ENCODE measurements at regions not wholly inside any gene's neighbourhood (a gene's known extent, or its start where the extent isn't known, plus 50 kb on each side); places are given as distances from the start of the nearest gene placed in this dataset.

DNA sequence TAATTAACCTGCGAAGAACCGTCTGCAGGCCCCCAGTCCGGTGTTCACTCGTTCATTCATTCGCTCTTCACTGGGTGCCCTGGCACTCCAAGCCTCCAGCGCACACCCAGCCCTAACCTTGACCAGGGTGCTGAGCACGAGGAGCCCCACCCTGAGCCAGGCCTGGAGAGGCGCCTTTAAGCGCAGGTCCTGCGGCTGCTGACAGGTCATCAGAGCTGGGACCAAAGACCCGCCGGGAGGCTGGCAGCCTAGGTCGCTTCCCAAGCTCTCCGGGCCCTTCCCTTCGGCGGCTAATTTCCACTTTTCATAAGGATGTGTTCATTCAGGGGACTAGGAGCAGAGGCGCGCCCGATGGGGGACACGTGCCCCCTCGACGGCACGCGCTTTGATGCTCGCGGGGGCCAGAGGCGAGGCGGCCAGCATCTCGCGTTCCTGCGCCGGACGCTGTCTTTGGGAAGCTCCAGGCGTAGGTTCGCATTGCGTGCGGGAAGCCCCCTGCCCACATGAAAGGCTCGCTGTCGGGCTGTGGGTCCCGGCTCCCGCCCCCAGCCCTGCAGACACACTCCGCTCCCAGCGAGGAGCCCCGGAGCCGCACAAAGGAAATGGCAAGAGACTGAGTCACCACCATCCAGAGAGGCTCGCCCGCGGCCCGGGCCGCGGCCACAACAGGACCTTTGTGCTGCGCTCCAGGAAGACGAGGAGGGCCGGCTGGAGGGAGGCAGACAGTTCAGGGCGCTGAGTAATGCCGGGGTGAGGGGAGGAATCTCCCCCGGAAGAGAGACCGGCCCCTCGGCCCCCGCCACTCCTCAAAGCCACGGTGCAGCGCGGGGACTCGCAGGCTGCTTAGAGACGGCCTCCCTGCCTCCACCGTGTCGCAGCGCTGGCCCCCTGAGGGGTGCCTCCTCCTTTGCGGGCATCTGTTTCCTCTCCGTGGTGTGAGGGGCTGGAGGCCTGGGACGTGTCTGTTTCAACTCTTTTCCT is 266.4 kb upstream of the HES1 start:
- H3K4me3 ChIP-seq (ENCODE audit: severe bottlenecking) = no peak overlapping the region
- H3K27ac ChIP-seq (ENCODE audit: poor library complexity, severe bottlenecking) = peak overlapping the region; percentile 77
- peak; percentile 92 for DNase-seq (ENCODE audit: low spot score)
- no peaks in the 10 kb centered on the region for H3K27me3 ChIP-seq (ENCODE audit: insufficient read depth, poor library complexity, severe bottlenecking)
- ATAC-seq (ENCODE audit: low read depth) = peak; percentile 68
- no peaks in the 10 kb centered on the region for H3K9me3 ChIP-seq (ENCODE audit: severe bottlenecking)
- peaks cover 64% of the 10 kb centered on the region for H3K4me1 ChIP-seq (ENCODE audit: insufficient read depth, poor library complexity, severe bottlenecking)
- TF ChIP-seq, protein P1, sequence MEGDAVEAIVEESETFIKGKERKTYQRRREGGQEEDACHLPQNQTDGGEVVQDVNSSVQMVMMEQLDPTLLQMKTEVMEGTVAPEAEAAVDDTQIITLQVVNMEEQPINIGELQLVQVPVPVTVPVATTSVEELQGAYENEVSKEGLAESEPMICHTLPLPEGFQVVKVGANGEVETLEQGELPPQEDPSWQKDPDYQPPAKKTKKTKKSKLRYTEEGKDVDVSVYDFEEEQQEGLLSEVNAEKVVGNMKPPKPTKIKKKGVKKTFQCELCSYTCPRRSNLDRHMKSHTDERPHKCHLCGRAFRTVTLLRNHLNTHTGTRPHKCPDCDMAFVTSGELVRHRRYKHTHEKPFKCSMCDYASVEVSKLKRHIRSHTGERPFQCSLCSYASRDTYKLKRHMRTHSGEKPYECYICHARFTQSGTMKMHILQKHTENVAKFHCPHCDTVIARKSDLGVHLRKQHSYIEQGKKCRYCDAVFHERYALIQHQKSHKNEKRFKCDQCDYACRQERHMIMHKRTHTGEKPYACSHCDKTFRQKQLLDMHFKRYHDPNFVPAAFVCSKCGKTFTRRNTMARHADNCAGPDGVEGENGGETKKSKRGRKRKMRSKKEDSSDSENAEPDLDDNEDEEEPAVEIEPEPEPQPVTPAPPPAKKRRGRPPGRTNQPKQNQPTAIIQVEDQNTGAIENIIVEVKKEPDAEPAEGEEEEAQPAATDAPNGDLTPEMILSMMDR (IDR thresholded peaks at IDR 0.05; ENCODE audit: poor library complexity, severe bottlenecking) = no peak
- H3K36me3 ChIP-seq (ENCODE audit: low read depth) = no peaks in the 10 kb centered on the region

- TF ChIP-seq, protein P1 (IDR thresholded peaks at IDR 0.05; ENCODE audit: poor library complexity, severe bottlenecking) = no peak
- peak; percentile 15 for ATAC-seq (ENCODE audit: low read depth)
- H3K4me3 ChIP-seq (ENCODE audit: severe bottlenecking) = no peak overlapping the region
- H3K27me3 ChIP-seq (ENCODE audit: insufficient read depth, poor library complexity, severe bottlenecking) = no peaks in the 10 kb centered on the region
- H3K9me3 ChIP-seq (ENCODE audit: severe bottlenecking) = no peaks in the 10 kb centered on the region
- H3K36me3 ChIP-seq (ENCODE audit: low read depth) = no peaks in the 10 kb centered on the region
- H3K27ac ChIP-seq (ENCODE audit: poor library complexity, severe bottlenecking) = peak overlapping the region; percentile 77
- no peak for DNase-seq (ENCODE audit: low spot score)
- peaks cover 69% of the 10 kb centered on the region for H3K4me1 ChIP-seq (ENCODE audit: insufficient read depth, poor library complexity, severe bottlenecking)
Observed at GRCh38 chr3:193870376-193871219, 265.4 kb upstream of the HES1 start.

- Histone ChIP-seq H3K4me1 (ENCODE audit: insufficient read depth, poor library complexity, severe bottlenecking) (peaks cover 64% of the 10 kb centered on the region), H3K9me3 (ENCODE audit: severe bottlenecking) (no peaks in the 10 kb centered on the region), H3K27ac (ENCODE audit: poor library complexity, severe bottlenecking) (peak overlapping the region; percentile 77)
Observed at GRCh38 chr3:193871220-193871485, 264.8 kb upstream of the HES1 start.

DNA sequence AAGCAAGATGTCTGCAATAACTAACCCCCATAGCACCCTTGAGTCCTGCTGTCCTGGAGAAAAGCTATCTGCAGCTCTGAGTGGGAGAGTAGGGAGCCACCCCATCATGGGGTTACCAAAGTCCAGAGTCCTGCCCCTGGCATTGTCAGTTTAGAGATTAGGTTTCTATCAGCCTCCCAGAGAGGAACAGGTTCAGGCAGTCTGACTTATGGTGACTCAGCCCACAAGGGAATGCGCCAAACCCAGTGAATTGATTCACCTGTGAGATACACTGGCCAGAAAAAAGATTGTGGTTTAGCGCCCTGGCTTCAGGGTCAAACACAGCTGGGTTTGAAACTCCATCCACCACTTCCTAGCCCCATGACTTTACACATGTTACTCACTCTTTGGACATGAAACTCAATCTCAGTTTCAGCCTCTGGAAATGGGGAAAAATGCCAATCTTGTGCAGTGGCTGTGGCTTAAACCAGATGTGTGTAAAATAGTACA is 263.6 kb upstream of the HES1 start:
- TF ChIP-seq, protein P1 (IDR thresholded peaks at IDR 0.05; ENCODE audit: poor library complexity, severe bottlenecking) = no peak
- no peaks in the 10 kb centered on the region for H3K36me3 ChIP-seq (ENCODE audit: low read depth)
- H3K4me3 ChIP-seq (ENCODE audit: severe bottlenecking) = no peak overlapping the region
- peak; percentile 92 for DNase-seq (ENCODE audit: low spot score)
- H3K9me3 ChIP-seq (ENCODE audit: severe bottlenecking) = no peaks in the 10 kb centered on the region
- no peaks in the 10 kb centered on the region for H3K27me3 ChIP-seq (ENCODE audit: insufficient read depth, poor library complexity, severe bottlenecking)
- ATAC-seq (ENCODE audit: low read depth) = peak; percentile 77
- peaks cover 64% of the 10 kb centered on the region for H3K4me1 ChIP-seq (ENCODE audit: insufficient read depth, poor library complexity, severe bottlenecking)
- H3K27ac ChIP-seq (ENCODE audit: poor library complexity, severe bottlenecking) = peak overlapping the region; percentile 77

More at GRCh38 chr3:193871220-193871485, 264.8 kb upstream of the HES1 start:
- Histone ChIP-seq H3K4me3 (ENCODE audit: severe bottlenecking) (no peak overlapping the region), H3K36me3 (ENCODE audit: low read depth) (no peaks in the 10 kb centered on the region), H3K27me3 (ENCODE audit: insufficient read depth, poor library complexity, severe bottlenecking) (no peaks in the 10 kb centered on the region)
- TF ChIP-seq, protein P1 (IDR thresholded peaks at IDR 0.05; ENCODE audit: poor library complexity, severe bottlenecking) = no peak
- ATAC-seq (ENCODE audit: low read depth) (no peak), DNase-seq (ENCODE audit: low spot score) (no peak)

Measured in RWPE2 (cell line).